ENCODE measurements at regions not wholly inside any gene's neighbourhood (a gene's known extent, or its start where the extent isn't known, plus 50 kb on each side); places are given as distances from the start of the nearest gene placed in this dataset.
"Not testable (repeated sequence)": the region's sequence is repeated elsewhere in the genome, so short reads cannot be mapped to it uniquely, and the experiment has no call there.

DNA sequence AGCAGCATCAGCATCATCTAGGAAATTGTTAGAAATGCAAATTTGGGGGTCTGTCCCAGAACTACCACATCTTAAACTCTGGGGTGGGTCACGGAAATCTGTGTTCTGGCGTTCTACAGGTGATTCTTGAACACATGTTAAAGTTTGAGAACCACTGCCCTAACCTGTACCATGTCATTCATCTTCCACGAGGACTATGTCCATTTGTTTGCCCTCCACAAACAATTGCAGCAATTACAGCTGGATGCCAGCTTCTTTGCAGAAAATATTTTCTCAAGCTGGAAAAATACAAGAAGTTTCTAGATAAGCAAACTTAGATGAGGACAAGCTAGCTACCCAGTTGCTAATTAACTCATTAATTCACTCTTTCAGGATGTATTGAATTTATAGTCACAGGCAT is 54.1 kb downstream of the MAFB start:
- TF ChIP-seq POLR2A (IDR thresholded peaks at IDR 0.05; ENCODE audit: low read depth, low read length): no peak

GRCh38 chr20:40633123-40633850 is 55.7 kb downstream of the MAFB start:
- FAIRE-seq: no peak
- no peak for TF ChIP-seq POLR2A (IDR thresholded peaks at IDR 0.05; ENCODE audit: low read depth, low read length)
- no peak for DNase-seq (ENCODE audit: insufficient read length, low spot score)

More for the DNA sequence above, 54.1 kb downstream of the MAFB start:
- no peak for FAIRE-seq
- no peak for DNase-seq (ENCODE audit: insufficient read length, low spot score)

DNA sequence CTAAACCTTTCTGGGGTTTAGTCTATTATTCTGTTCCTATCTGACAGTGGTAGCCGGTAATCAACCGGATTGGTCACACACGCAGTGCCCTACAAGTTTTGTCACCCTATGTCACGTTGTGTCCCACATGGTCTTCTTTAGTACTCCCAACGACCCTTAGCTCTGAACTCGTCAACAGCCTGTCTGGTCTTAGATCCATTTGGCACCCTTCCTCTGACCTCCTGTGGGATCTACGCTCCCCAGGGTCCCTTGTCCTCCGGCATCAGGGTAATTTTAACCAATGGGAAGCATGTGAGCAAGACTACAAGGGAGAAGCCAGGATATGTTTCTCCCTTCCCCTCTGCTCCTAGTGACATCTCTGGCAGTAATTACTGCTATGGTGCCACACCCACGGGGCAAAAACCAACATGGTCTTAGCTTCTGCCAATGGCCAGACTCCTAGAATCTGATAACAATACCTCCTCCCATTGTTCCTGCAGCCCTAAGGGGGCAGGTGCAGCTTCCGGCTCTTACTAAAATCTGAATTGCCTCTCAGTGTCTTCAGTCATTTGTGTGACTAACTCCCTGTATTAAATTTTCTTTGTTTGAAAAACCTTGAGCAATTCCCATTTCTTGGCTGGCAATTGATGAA is 56.6 kb downstream of the MAFB start:
- TF ChIP-seq POLR2A (IDR thresholded peaks at IDR 0.05; ENCODE audit: low read depth, low read length): no peak
- DNase-seq (ENCODE audit: insufficient read length, low spot score) (no peak), FAIRE-seq (no peak)

- DNase-seq (ENCODE audit: insufficient read length, low spot score) (no peak), FAIRE-seq (no peak)
- no peak for TF ChIP-seq POLR2A (IDR thresholded peaks at IDR 0.05; ENCODE audit: low read depth, low read length)
Observed at GRCh38 chr20:40631119-40631631, 57.9 kb downstream of the MAFB start.

- DNase-seq (ENCODE audit: insufficient read length, low spot score) (no peak), FAIRE-seq (no peak)
- TF ChIP-seq POLR2A (IDR thresholded peaks at IDR 0.05; ENCODE audit: low read depth, low read length): no peak
Observed at GRCh38 chr20:40630713-40631112, 58.3 kb downstream of the MAFB start.

DNA sequence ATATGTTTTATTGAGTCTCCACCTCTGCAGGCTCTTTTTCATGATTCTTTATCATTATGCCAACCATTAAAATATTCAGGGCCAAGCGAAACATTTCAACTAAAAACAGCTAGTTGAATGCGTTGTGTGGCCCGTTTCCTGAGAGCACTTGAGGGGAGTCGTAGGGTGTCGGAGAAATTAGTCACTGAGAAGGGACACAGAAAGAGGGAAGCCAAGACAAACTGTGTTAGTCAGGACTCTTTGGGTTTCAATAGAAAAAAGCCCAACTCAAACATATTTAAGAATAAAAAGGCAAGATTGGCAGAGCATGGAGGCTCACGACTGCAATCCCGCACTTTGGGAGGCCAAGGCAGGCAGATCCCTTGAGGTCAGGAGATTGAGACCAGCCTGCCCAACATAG is 58.9 kb downstream of the MAFB start:
- no peak for TF ChIP-seq POLR2A (IDR thresholded peaks at IDR 0.05; ENCODE audit: low read depth, low read length)
- no peak for FAIRE-seq
- no peak for DNase-seq (ENCODE audit: insufficient read length, low spot score)

DNA sequence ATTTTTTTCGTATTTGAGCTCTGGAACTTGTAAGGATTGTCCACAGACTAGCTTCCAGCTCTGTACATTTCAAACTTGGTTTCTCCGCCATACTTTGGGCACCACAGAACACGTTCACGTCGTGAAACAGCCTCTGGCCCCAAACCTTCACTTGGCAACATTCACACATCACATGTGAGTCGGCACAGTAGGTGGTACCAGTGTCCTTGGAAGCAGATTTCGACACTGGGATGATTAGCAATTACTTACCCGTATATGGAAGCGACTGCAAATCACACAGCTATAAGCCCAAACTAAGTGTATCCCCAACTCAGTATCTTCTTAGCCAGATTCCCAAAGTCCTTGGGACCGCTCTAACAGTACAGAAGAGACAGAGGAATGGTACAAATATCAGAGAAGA is 60.2 kb downstream of the MAFB start:
- DNase-seq (ENCODE audit: insufficient read length, low spot score) (no peak), FAIRE-seq (no peak)
- no peak for TF ChIP-seq POLR2A (IDR thresholded peaks at IDR 0.05; ENCODE audit: low read depth, low read length)

DNA sequence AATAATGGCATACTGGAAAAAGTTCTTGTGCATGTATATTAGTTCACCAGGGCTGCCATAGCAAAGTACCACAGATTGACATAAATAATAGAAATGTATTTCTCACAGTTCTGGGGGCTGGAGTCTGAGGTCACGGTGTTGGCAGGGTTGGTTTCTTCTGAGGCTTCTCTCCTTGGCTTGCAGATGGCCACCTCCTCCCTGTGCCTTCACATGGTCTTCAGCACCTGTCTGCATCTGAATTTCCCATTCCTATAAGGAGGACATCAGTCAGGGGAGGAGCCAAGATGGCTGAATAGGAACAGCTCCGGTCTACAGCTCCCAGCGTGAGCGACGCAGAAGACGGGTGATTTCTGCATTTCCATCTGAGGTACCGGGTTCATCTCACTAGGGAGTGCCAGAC is 70.0 kb downstream of the MAFB start:
- not testable (repeated sequence) for FAIRE-seq; DNase-seq (ENCODE audit: insufficient read length, low spot score)

DNA sequence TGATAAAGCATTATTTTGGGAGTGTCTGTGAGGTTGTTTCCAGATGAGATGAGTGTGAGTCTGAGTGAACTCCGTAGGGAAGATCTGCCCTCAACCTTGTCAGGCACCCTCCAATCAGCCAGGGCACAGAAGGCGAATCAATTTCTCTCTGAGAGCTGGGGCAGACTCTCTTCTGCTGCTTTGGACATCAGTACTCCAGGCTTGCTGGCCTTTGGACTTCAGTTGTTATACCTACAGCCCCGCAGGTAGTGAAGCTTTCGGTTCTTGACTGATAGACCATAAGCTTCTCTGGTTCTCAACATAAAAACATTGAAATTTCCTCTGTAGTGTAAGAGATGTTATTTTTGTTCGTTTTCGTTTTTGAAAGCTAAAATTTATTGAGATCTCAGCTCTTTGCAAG is 71.4 kb downstream of the MAFB start:
- TF ChIP-seq POLR2A (IDR thresholded peaks at IDR 0.05; ENCODE audit: low read depth, low read length): no peak
- no peak for DNase-seq (ENCODE audit: insufficient read length, low spot score)
- no peak for FAIRE-seq

GRCh38 chr20:40612837-40613236 is 76.2 kb downstream of the MAFB start:
- no peak for FAIRE-seq
- no peak for TF ChIP-seq POLR2A (IDR thresholded peaks at IDR 0.05; ENCODE audit: low read depth, low read length)
- no peak for DNase-seq (ENCODE audit: insufficient read length, low spot score)

DNA sequence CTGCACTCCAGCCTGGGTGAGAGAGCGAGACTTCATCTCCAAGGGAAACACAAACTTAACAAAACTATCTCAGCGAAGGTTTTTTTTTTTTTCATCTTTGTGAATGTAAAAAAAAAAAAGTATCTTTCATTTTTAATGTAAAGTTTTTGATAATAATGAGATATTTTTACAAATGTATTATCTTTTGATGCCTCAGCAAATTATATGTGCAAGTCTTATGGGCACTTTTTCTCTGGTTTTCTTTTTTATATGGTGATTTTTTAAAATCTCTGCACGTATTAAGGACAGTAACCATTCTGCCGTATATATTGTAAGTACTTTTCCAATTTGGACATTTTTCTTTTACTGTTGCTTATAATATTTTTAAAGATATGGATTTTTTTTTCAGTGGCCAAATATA is 76.8 kb downstream of the MAFB start:
- no peak for TF ChIP-seq POLR2A (IDR thresholded peaks at IDR 0.05; ENCODE audit: low read depth, low read length)
- no peak for FAIRE-seq
- DNase-seq (ENCODE audit: insufficient read length, low spot score): no peak

DNA sequence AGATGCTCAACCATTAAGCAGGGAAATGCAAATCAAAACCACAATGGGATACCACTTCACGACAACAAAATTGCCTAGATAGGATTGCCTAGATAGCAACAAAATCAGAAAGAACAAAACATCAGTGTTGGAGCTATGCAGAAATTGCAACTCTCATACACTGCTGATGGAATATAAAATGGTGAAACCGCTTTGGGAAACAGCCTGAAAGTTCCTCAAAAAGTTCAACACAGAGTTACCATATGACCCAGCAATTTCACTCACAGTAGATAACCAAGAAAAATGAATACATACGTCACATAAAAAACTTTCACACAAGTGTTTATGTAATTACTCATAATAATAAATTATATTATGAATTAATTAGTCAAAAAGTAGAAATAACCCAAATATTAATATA is 78.3 kb downstream of the MAFB start:
- DNase-seq (ENCODE audit: insufficient read length, low spot score): no peak
- no peak for FAIRE-seq
- no peak for TF ChIP-seq POLR2A (IDR thresholded peaks at IDR 0.05; ENCODE audit: low read depth, low read length)

- FAIRE-seq: no peak
- no peak for DNase-seq (ENCODE audit: insufficient read length, low spot score)
- no peak for TF ChIP-seq POLR2A (IDR thresholded peaks at IDR 0.05; ENCODE audit: low read depth, low read length)
Observed at GRCh38 chr20:40607927-40608326, 81.1 kb downstream of the MAFB start.

GRCh38 chr20:40606660-40607059 is 82.4 kb downstream of the MAFB start:
- DNase-seq (ENCODE audit: insufficient read length, low spot score) (no peak), FAIRE-seq (no peak)
- no peak for TF ChIP-seq POLR2A (IDR thresholded peaks at IDR 0.05; ENCODE audit: low read depth, low read length)

- no peak for TF ChIP-seq POLR2A (IDR thresholded peaks at IDR 0.05; ENCODE audit: low read depth, low read length)
- FAIRE-seq (no peak), DNase-seq (ENCODE audit: insufficient read length, low spot score) (no peak)
Observed at GRCh38 chr20:40606237-40606636, 82.8 kb downstream of the MAFB start.

All from H54 (cell line).